Kidney (tissue), 13 donors: ENCODE measurements at regions not wholly inside any gene's neighbourhood (a gene's known extent, or its start where the extent isn't known, plus 50 kb on each side); places are given as distances from the start of the nearest gene placed in this dataset.

ENCODE experiments used
- DNase-seq, 5 donors: peaks; one replicate each; pipeline ENCODE4 v3.0.0-alpha.2; 2013 to 2020
- FAIRE-seq: peaks from 2 replicates; lab custom pipeline; 2012; peaks lifted over from hg19 to GRCh38; lab: Jason Lieb, UNC
- H3K27ac ChIP-seq, 2 donors: one replicate each; pipeline ENCODE4 v1.7.0; 2013; ENCODE audit warnings: low read depth in 2 of 2, low read length in 2 of 2, inconsistent platforms in 1 of 2
- H3K27me3 ChIP-seq: one replicate; pipeline ENCODE4 v1.7.1; 2013; ENCODE audit warnings: low read length, inconsistent platforms; ENCODE audit not compliant: control insufficient read depth, insufficient read depth
- H3K36me3 ChIP-seq, 3 donors: one replicate each; pipeline versions ENCODE4 v1.7.0 to v1.7.1; 2013; ENCODE audit warnings: low read length in 3 of 3, control low read depth in 1 of 3, inconsistent platforms in 1 of 3; ENCODE audit not compliant: insufficient read depth in 3 of 3, control insufficient read depth in 2 of 3
- H3K4me1 ChIP-seq, 3 donors: one replicate each; pipeline versions ENCODE4 v1.7.0 to v1.7.1; 2013; ENCODE audit warnings: low read length in 3 of 3, inconsistent platforms in 1 of 3, low read depth in 1 of 3; ENCODE audit not compliant: control insufficient read depth in 2 of 3, insufficient read depth in 2 of 3
- H3K4me3 ChIP-seq, 3 donors: one replicate each; pipeline versions ENCODE4 v1.7.0 to v1.8.1; 2013; ENCODE audit warnings: low read length in 3 of 3, control low read depth in 1 of 3, inconsistent platforms in 1 of 3
- H3K9ac ChIP-seq, 3 donors: one replicate each; pipeline versions ENCODE4 v1.7.0 to v1.7.1; 2013; ENCODE audit warnings: low read length in 3 of 3, control low read depth in 1 of 3, inconsistent platforms in 1 of 3
- H3K9me3 ChIP-seq, 3 donors: one replicate each; pipeline versions ENCODE4 v1.7.0 to v1.7.1; 2013; ENCODE audit warnings: low read length in 3 of 3, control low read depth in 1 of 3, inconsistent platforms in 1 of 3; ENCODE audit not compliant: control insufficient read depth in 2 of 3, insufficient read depth in 1 of 3
- CTCF ChIP-seq: IDR thresholded peaks from 3 replicates; pipeline ENCODE4 v1.5.1; 2012; ENCODE audit warnings: mild to moderate bottlenecking, moderate library complexity, borderline replicate concordance; ENCODE audit not compliant: insufficient read depth; ENCODE audit errors: extremely low read depth
- intact Hi-C: fragments of 100-400 bp; cut with DNase I; formaldehyde crosslinking; loops from one replicate; pipeline ENCODE4 v1.11.1; 2022
- donor health status: control.
- donor health status: control.
- donor health status: control.
- donor health status: control.
- donor health status: control.
- donor health status: DM: yes; HTN: yes; CAD: no.
- donor health status: Normal renal cell carcinoma (clear cell type).

DNA sequence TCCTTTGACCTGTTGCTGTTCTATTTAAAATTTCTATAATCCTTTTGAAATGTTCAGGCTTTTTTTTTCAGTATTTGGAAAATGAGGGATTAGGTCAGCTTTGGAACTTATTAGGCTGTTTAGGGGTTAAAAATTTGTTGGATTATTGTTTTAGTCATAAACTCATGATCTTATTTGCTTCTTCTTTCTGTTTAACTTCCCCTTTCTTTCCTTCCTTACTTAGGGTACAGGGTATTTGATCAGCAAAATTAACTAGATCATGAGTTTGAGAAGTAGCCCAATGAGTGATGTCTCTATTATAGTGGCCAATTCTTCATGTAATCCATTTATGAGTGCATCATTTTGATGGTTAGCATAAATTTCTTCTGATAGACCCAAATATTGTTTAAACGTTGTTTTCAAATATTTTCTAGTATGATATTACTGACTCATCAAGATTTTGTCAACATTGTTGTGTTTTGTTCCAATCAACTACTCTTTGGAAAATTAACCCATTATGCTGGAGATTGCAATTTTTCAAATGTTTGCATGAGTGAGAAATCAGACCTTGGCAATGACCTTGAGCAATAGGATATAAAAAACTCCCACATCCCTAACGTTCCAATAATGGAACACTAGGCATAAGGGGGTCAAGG is 94.4 kb downstream of the OTOR start:
- no peaks in the 10 kb centered on the region for H3K36me3 ChIP-seq
- H3K9me3 ChIP-seq = no peaks in the 10 kb centered on the region
- no peak overlapping the region for H3K4me3 ChIP-seq
- no peak overlapping the region for H3K27ac ChIP-seq
- no peak for TF ChIP-seq CTCF
- H3K27me3 ChIP-seq = no peaks in the 10 kb centered on the region
- H3K4me1 ChIP-seq = no peaks in the 10 kb centered on the region
- intact Hi-C loops = no loop called here
- no peak overlapping the region for H3K9ac ChIP-seq
- DNase-seq (no peak), FAIRE-seq (no peak)

GRCh38 chr20:16844406-16844805 is 96.2 kb downstream of the OTOR start:
- DNase-seq = no peak
- Histone ChIP-seq H3K9ac (no peak overlapping the region), H3K9me3 (no peaks in the 10 kb centered on the region), H3K36me3 (no peaks in the 10 kb centered on the region), H3K27me3 (no peaks in the 10 kb centered on the region), H3K27ac (no peak overlapping the region), H3K4me1 (no peaks in the 10 kb centered on the region), H3K4me3 (no peak overlapping the region)
- intact Hi-C loops = no loop called here
- no peak for FAIRE-seq
- no peak for TF ChIP-seq CTCF

DNA sequence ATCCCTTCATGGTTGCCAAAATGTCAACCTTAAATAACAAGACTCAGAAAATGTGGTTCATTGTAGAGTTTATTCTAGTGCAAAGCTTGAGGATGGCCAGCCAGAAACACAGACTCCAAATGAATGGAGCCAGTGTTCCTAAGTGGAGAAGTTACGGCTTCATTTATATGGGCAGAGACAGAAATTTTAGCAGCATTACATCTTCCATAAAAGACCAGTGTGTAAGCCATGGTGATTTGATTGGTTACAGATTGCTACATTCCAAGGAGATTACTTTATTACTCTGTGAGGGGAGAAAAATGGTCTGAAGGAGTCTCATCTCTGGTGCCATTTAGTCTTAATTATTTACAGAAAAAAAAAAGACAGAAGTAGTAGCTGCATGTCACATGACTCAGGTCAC is 97.8 kb downstream of the OTOR start:
- Histone ChIP-seq H3K27ac (no peak overlapping the region), H3K4me3 (no peak overlapping the region), H3K9ac (no peak overlapping the region), H3K27me3 (no peaks in the 10 kb centered on the region), H3K36me3 (no peaks in the 10 kb centered on the region), H3K4me1 (no peaks in the 10 kb centered on the region), H3K9me3 (no peaks in the 10 kb centered on the region)
- DNase-seq (peak in 2 of 5 donors; percentile 0 to 6), FAIRE-seq (no peak)
- TF ChIP-seq CTCF = no peak
- intact Hi-C loops = no loop called here

DNA sequence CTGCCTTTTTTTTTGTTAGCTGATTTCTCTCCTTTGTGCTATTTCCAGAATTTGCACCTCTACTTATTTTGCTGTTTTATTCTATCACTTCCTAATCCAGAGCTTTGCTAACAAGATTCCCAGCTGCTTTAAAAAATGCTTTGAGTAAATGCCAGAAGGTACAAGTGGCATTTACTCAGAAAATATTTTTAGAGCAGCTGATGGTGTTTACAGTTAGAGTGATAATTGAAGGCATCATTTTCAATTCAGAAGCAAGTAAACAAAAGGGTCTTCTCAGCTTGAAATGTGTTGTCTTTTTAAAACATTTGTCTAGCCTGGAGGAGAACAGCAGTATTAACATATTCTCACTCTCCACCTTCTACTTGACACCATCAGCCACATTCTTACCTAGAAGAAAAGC is 99.9 kb downstream of the OTOR start:
- Histone ChIP-seq H3K9me3 (no peaks in the 10 kb centered on the region), H3K4me1 (no peaks in the 10 kb centered on the region), H3K36me3 (no peaks in the 10 kb centered on the region), H3K27ac (no peak overlapping the region), H3K4me3 (no peak overlapping the region), H3K27me3 (no peaks in the 10 kb centered on the region), H3K9ac (no peak overlapping the region)
- intact Hi-C loops = no loop called here
- no peak for DNase-seq
- no peak for FAIRE-seq
- TF ChIP-seq CTCF = no peak
